ENCODE measurements at regions not wholly inside any gene's neighbourhood (a gene's known extent, or its start where the extent isn't known, plus 50 kb on each side); places are given as distances from the start of the nearest gene placed in this dataset.

DNA sequence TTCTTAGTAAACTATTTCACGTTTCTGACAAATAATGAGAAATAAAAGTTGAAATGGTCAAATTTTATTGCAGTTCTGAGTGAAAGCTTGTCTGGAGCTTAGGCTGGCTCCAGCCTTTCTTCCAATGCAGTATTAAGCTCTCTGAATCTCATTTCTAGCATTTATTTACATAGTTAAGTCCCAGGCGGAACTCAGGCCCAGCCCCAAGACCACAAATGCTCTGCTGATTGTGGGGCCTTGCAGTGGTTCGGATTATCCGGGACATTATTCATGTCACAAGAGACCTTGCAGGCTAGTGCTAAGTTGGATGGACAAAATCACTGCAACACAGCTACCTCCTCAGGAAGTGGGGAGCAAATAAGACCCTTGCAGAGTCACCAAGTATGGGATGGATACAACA, 2009.3 kb upstream of the CELF4 start:
- ChIA-PET CTCF (ENCODE audit: partially characterized antibody) (interaction anchor here (0.6 to 1.0 kb wide), 2 partner anchors 35 to 288 kb away, joined by 3 read pairs; no protein-coding TSS in a partner anchor), POLR2A (ENCODE audit: partially characterized antibody) (interaction anchor here (0.7 kb wide), 1 partner anchor 661 kb away, joined by 3 read pairs; no protein-coding TSS in a partner anchor)
- no peak overlapping the region for H2BK20ac ChIP-seq (ENCODE audit: low read length)
- TF ChIP-seq GTF2F1 (IDR thresholded peaks at IDR 0.05; ENCODE audit: borderline replicate concordance, low read depth, low read length): no peak
- no peak for TF ChIP-seq SP4 (IDR thresholded peaks at IDR 0.05; ENCODE audit: low read length)
- no peak for TF ChIP-seq RBBP5 (IDR thresholded peaks at IDR 0.05; ENCODE audit: borderline replicate concordance, low read depth, low read length)
- TF ChIP-seq MAFK (IDR thresholded peaks at IDR 0.05; ENCODE audit: low read depth, low read length): no peak
- TF ChIP-seq SP2 (IDR thresholded peaks at IDR 0.05; ENCODE audit: low read length): no peak
- TF ChIP-seq KDM1A (IDR thresholded peaks at IDR 0.05; ENCODE audit: borderline replicate concordance, low read length): no peak
- TF ChIP-seq TEAD4 (IDR thresholded peaks at IDR 0.05; ENCODE audit: low read depth, low read length): no peak
- TF ChIP-seq SP1 (IDR thresholded peaks at IDR 0.05; ENCODE audit: low read depth, low read length): no peak
- TF ChIP-seq SAP30 (IDR thresholded peaks at IDR 0.05; ENCODE audit: insufficient read depth, insufficient replicate concordance, low read length): no peak
- no peak for TF ChIP-seq POU5F1 (IDR thresholded peaks at IDR 0.05; ENCODE audit: low read depth, low read length)
- TF ChIP-seq, protein P1, sequence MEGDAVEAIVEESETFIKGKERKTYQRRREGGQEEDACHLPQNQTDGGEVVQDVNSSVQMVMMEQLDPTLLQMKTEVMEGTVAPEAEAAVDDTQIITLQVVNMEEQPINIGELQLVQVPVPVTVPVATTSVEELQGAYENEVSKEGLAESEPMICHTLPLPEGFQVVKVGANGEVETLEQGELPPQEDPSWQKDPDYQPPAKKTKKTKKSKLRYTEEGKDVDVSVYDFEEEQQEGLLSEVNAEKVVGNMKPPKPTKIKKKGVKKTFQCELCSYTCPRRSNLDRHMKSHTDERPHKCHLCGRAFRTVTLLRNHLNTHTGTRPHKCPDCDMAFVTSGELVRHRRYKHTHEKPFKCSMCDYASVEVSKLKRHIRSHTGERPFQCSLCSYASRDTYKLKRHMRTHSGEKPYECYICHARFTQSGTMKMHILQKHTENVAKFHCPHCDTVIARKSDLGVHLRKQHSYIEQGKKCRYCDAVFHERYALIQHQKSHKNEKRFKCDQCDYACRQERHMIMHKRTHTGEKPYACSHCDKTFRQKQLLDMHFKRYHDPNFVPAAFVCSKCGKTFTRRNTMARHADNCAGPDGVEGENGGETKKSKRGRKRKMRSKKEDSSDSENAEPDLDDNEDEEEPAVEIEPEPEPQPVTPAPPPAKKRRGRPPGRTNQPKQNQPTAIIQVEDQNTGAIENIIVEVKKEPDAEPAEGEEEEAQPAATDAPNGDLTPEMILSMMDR (IDR thresholded peaks at IDR 0.05; ENCODE audit: control extremely low read depth in 1 of 3, insufficient read depth in 1 of 3, low read depth in 1 of 3, low read length in 3 of 3): no peak
- TF ChIP-seq TAF1 (IDR thresholded peaks at IDR 0.05; ENCODE audit: low read depth, low read length): no peak

More for the DNA sequence above, 2009.3 kb upstream of the CELF4 start:
- Histone ChIP-seq H3K4me1 (replicated peaks in 1 of 4; ENCODE audit: control insufficient read depth in 3 of 4, insufficient read depth in 4 of 4, low read length in 3 of 4) (peaks cover 0 to 7% (median 3%) of the 10 kb centered on the region in 4 experiments; a peak in 2 of 7 replicates), H2BK5ac (ENCODE audit: low read depth, low read length) (no peak overlapping the region; the same call in 1 of the 2 replicates), H3K79me2 (ENCODE audit: control insufficient read depth in 1 of 2, insufficient read depth in 2 of 2, low read length in 2 of 2) (no peaks in the 10 kb centered on the region), H3K9me3 (ENCODE audit: insufficient read depth in 2 of 2, low read depth in 1 of 2, low read length in 1 of 2) (no peaks in the 10 kb centered on the region), H4K20me1 (replicated peaks in 1 of 2; ENCODE audit: control insufficient read depth in 1 of 2, insufficient read depth in 2 of 2, low read length in 2 of 2) (no peaks in the 10 kb centered on the region), H3K4me3 (ENCODE audit: extremely low read depth in 1 of 4, insufficient read depth in 2 of 4, low read depth in 3 of 4, low read length in 4 of 4) (no peak overlapping the region), H3K56ac (replicated peaks; ENCODE audit: insufficient read length, low read depth, low read length) (no peak overlapping the region), H2AK5ac (ENCODE audit: low read depth, low read length) (no peak overlapping the region), H3K23me2 (ENCODE audit: low read depth, low read length) (no peaks in the 10 kb centered on the region), H3K4ac (replicated peaks; ENCODE audit: insufficient read length, low read depth, low read length) (no peak overlapping the region), H3K27me3 (replicated peaks in 1 of 4; ENCODE audit: control insufficient read depth in 3 of 4, extremely low read depth in 1 of 4, insufficient read depth in 3 of 4, low read length in 3 of 4) (peaks cover 0 to 1% (median 0%) of the 10 kb centered on the region in 4 experiments; a peak in 1 of 7 replicates), H4K8ac (ENCODE audit: extremely low read depth, insufficient read depth, low read length) (no peak overlapping the region), H2BK12ac (ENCODE audit: low read depth, low read length) (no peak overlapping the region; the same call in 1 of the 2 replicates), H2BK15ac (ENCODE audit: low read length) (no peak overlapping the region), H3K9ac (replicated peaks in 1 of 4; ENCODE audit: extremely low read depth in 1 of 4, low read depth in 3 of 4, low read length in 3 of 4) (no peak overlapping the region), H3K18ac (ENCODE audit: extremely low read depth, low read length) (0 out of 2 replicates have a peak overlapping the region, but pooled peaks have one; percentile 9), H4K5ac (ENCODE audit: insufficient read length, low read depth, low read length) (no peak overlapping the region), H3K36me3 (ENCODE audit: control insufficient read depth in 2 of 4, insufficient read depth in 4 of 4, low read length in 3 of 4) (no peaks in the 10 kb centered on the region), H2AFZ (ENCODE audit: low read length) (no peak overlapping the region), H3K14ac (ENCODE audit: insufficient read length) (no peak overlapping the region), H4K91ac (replicated peaks; ENCODE audit: insufficient read length, low read length) (no peak overlapping the region), H3K27ac (ENCODE audit: low read depth, low read length) (no peak overlapping the region), H3K23ac (ENCODE audit: insufficient read length) (no peak overlapping the region), H3K4me2 (ENCODE audit: insufficient read depth in 1 of 2, low read depth in 2 of 2, low read length in 2 of 2) (no peak overlapping the region; a peak in 1 of 4 replicates), H3K79me1 (ENCODE audit: low read depth, low read length) (no peaks in the 10 kb centered on the region), H2BK120ac (replicated peaks; ENCODE audit: low read depth, low read length) (no peak overlapping the region)
- no peak for DNase-seq (ENCODE audit: low read depth in 1 of 2, low spot score in 2 of 2)
- no peak for FAIRE-seq
- 79% methylated on average over 4 of the region's 4 CpGs; no CpG with 5 or more reads in 1 of the 2 experiments for WGBS, 2 experiments (ENCODE audit: extremely low coverage in 1 of 2, insufficient coverage in 1 of 2, insufficient read length in 1 of 2, insufficient replicate concordance in 2 of 2, low coverage in 1 of 2, low lambda C conversion rate in 2 of 2, missing lambda C conversion rate in 1 of 2)

Measured in H1 (cell line).